NB4 (cell line): ENCODE measurements at regions not wholly inside any gene's neighbourhood (a gene's known extent, or its start where the extent isn't known, plus 50 kb on each side); places are given as distances from the start of the nearest gene placed in this dataset.

Experiments
- MYC ChIP-seq: IDR thresholded peaks from 2 replicates; pipeline ENCODE4 v1.6.1; 2011; ENCODE audit warnings: low read depth, low read length
- POLR2A ChIP-seq: IDR thresholded peaks from 2 replicates; pipeline ENCODE4 v1.6.1; 2011; ENCODE audit warnings: mild to moderate bottlenecking; ENCODE audit not compliant: insufficient read length; ENCODE audit errors: extremely low read depth
- TF ChIP-seq, protein P1 (sequence below): IDR thresholded peaks from one replicate; pipeline ENCODE4 v1.5.1; 2012; ENCODE audit warnings: low read depth, low read length
- TF ChIP-seq, protein P2 (sequence below): IDR thresholded peaks from 2 replicates; pipeline ENCODE4 v1.6.1; 2011; ENCODE audit warnings: low read depth, low read length

DNA sequence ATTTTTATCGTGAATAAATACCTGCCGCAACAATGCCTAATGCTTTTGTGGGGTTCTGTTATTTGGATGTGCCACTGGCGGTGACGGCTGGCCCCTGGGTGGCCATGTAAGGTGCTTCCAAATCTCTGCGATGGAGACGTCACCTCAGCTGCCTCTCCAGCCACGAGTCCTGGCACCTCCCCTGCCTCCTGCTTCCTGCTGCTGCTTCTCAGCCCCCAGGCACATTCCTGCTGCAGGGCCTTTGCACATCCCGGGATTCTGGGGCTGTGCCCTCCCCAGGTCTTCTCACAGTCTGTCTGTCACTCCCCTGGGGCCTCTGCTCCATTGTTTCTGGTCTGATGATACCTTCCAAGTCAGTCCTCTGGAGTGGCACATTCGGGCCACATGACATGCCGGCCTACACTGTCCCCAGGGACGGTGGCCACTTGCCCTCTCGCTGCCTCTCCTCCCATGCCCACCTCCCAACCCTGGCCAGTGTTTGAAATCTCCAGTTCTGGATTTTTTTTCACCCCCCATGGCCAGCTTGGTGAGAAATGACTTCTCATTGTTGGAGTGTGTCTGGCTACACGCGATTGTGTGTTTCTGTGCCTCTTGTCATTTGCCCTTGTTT lies 151.8 kb downstream of the KIF26A start:
- TF ChIP-seq, protein P1, sequence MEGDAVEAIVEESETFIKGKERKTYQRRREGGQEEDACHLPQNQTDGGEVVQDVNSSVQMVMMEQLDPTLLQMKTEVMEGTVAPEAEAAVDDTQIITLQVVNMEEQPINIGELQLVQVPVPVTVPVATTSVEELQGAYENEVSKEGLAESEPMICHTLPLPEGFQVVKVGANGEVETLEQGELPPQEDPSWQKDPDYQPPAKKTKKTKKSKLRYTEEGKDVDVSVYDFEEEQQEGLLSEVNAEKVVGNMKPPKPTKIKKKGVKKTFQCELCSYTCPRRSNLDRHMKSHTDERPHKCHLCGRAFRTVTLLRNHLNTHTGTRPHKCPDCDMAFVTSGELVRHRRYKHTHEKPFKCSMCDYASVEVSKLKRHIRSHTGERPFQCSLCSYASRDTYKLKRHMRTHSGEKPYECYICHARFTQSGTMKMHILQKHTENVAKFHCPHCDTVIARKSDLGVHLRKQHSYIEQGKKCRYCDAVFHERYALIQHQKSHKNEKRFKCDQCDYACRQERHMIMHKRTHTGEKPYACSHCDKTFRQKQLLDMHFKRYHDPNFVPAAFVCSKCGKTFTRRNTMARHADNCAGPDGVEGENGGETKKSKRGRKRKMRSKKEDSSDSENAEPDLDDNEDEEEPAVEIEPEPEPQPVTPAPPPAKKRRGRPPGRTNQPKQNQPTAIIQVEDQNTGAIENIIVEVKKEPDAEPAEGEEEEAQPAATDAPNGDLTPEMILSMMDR, result no peak
- TF ChIP-seq, protein P2, sequence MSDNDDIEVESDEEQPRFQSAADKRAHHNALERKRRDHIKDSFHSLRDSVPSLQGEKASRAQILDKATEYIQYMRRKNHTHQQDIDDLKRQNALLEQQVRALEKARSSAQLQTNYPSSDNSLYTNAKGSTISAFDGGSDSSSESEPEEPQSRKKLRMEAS, result no peak
- TF ChIP-seq POLR2A (no peak), MYC (no peak)
